GM20000 (cell line): ENCODE measurements at regions not wholly inside any gene's neighbourhood (a gene's known extent, or its start where the extent isn't known, plus 50 kb on each side); places are given as distances from the start of the nearest gene placed in this dataset.

Source experiments
- DNase-seq: peaks from one replicate; pipeline ENCODE4 v3.0.0; 2012; ENCODE audit warnings: low spot score
- CTCF ChIP-seq: IDR thresholded peaks from 2 replicates; pipeline ENCODE4 v1.5.1; 2012; ENCODE audit warnings: mild to moderate bottlenecking, control low read depth; ENCODE audit errors: extremely low read depth, missing control alignments

GRCh38 chr9:26574898-26575440 is 317.6 kb downstream of the CAAP1 start:
- DNase-seq, result no peak
- no peak for TF ChIP-seq CTCF

GRCh38 chr9:26574256-26574655 is 318.3 kb downstream of the CAAP1 start:
- TF ChIP-seq CTCF, result no peak
- DNase-seq, result no peak

- DNase-seq, result no peak
- TF ChIP-seq CTCF, result no peak
Measured at GRCh38 chr9:26567976-26568375, 324.6 kb downstream of the CAAP1 start.

DNA sequence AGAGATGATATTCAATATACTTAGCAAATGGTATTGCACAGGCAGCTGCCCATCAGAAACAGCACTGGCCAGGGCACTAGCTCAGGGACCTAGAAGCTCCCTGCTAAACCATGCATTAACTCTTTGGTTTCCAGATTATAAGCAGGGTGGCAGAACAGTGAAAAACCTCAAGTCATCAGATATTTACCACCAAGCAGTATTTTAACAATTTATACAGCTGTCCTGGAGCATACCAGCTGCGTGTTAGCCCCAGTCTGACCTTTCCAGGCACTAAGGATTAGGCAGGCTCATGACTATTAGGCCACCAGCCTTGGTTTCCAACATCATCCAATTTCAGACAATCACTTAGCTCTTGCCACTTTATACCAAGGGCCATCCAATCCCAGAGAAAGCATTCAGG is 326.5 kb downstream of the CAAP1 start:
- DNase-seq, result no peak
- no peak for TF ChIP-seq CTCF

DNA sequence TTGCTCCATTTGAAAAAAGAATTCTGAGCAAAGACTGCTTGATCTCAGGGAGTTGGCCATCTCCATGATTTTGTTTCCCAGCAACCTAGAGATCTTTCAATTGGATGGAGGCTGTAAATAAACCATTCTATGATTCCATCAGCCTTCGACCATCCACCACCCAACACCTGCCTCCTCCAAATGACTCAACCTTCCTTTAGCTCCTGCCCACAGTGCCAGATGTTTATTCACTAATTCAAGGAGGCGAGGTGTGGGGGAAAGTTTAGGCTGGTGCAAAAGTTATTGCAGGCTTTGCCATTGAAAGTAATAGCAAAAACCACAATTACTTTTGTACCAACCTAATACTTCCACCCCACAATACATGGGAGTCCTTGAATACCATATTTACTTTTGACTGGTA is 327.5 kb downstream of the CAAP1 start:
- no peak for DNase-seq
- no peak for TF ChIP-seq CTCF

DNA sequence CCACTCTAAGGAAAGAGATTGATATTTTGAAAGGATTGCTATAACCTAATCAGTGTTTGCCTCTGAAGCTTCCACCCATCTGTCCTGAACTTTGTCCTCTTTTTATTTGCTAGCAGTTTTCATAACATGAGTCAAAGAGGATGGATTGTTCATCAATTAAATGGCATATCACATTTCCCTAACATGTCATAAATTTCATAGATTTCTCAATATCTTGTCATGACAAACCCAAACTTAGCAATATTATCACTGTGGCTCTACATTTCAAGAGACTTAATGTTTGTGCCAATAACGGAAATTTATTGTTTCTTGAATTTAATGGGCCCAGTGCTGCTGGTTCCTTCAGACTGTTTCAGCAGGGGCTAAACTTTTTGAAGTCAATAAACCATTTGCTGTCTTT is 330.3 kb downstream of the CAAP1 start:
- no peak for TF ChIP-seq CTCF
- no peak for DNase-seq

DNA sequence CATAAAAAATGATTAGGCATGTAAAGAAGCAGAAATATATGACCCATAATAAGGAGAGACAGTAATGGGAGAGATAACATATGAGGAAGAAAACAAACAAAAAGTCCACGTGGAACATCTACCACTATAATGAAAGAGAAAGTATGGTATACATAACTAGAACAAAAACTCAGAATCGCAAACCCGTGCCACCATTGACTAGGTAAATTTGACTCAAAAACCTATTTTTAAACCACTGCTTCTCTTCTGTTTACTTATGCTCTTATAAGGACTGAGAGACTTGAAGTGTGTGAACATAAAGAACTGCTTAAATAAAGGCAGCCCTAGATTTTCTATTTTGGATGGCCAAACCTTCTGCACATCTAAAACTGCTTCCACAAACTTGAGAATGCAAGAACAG is 330.7 kb downstream of the CAAP1 start:
- no peak for DNase-seq
- TF ChIP-seq CTCF, result no peak

GRCh38 chr9:26559506-26559905 is 333.1 kb downstream of the CAAP1 start:
- DNase-seq, result no peak
- no peak for TF ChIP-seq CTCF
